B cell (primary cell): ENCODE measurements at regions not wholly inside any gene's neighbourhood (a gene's known extent, or its start where the extent isn't known, plus 50 kb on each side); places are given as distances from the start of the nearest gene placed in this dataset.

Experiments
- ATAC-seq: fragments of 200-7000 bp; cut with Tn5 transposase; one replicate; pipeline ENCODE4 v1.10.0; 2021; ENCODE audit warnings: low read depth, mild to moderate bottlenecking, moderate number of reproducible peaks, moderate library complexity
- CTCF ChIA-PET: fragments of 350-600 bp; sonication (Branson Sonifier 250); formaldehyde crosslinking; loops from one replicate; lab custom pipeline; 2021; ENCODE audit warnings: antibody characterized with exemption, inconsistent platforms; lab: Charles Lee
- POLR2A ChIA-PET: fragments of 350-600 bp; sonication (Branson Sonifier 250); formaldehyde crosslinking; loops from one replicate; lab custom pipeline; 2021; ENCODE audit warnings: antibody characterized with exemption; lab: Charles Lee
- DNase-seq: peaks from one replicate; pipeline ENCODE4 v3.0.0; 2013
- H2AFZ ChIP-seq: 2 replicates; pipeline ENCODE4 v1.6.1; 2012; ENCODE audit warnings: mild to moderate bottlenecking, low read depth, low read length; ENCODE audit not compliant: insufficient read depth, poor library complexity, severe bottlenecking
- H3K27ac ChIP-seq, 2 donors: 1 replicate in 1 of 2; 2 replicates in 1 of 2; pipeline ENCODE4 v1.5.1; 2012 to 2013; ENCODE audit warnings: low read length in 2 of 2, mild to moderate bottlenecking in 2 of 2, moderate library complexity in 1 of 2
- H3K27me3 ChIP-seq, 4 experiments: fragments of 200-600 bp in 1 of 4; sonication (generic) in 1 of 4; replicated peaks in 1 of 4; 1 replicate in 2 of 4; 2 replicates in 2 of 4; pipeline versions ENCODE4 v1.6.1 to v1.7.0; 2013 to 2016; ENCODE audit warnings: low read length in 3 of 4, mild to moderate bottlenecking in 2 of 4, mixed read lengths in 1 of 4, moderate library complexity in 1 of 4; ENCODE audit not compliant: insufficient read depth in 4 of 4, control insufficient read depth in 3 of 4; ENCODE audit errors: control extremely low read depth in 1 of 4
- H3K36me3 ChIP-seq, 2 experiments: replicated peaks in 1 of 2; 1 replicate in 1 of 2; 2 replicates in 1 of 2; pipeline versions ENCODE4 v1.6.1 to v1.7.1; 2013; ENCODE audit warnings: low read length in 1 of 2; ENCODE audit not compliant: insufficient read depth in 2 of 2, control insufficient read depth in 1 of 2; ENCODE audit errors: control extremely low read depth in 1 of 2, extremely low read depth in 1 of 2
- H3K4me1 ChIP-seq, 2 donors: fragments of 200-600 bp in 1 of 2; sonication (generic) in 1 of 2; 1 replicate in 1 of 2; 2 replicates in 1 of 2; pipeline versions ENCODE4 v1.5.1 to v1.6.1; 2013 to 2017; ENCODE audit warnings: low read length in 2 of 2; ENCODE audit not compliant: control insufficient read depth in 2 of 2, insufficient read depth in 2 of 2
- H3K4me2 ChIP-seq: replicated peaks from 2 replicates; pipeline ENCODE3; 2012; ENCODE audit warnings: mild to moderate bottlenecking, low read depth, low read length; ENCODE audit not compliant: poor library complexity, severe bottlenecking
- H3K4me3 ChIP-seq, 5 experiments: fragments of 200-600 bp in 1 of 5; sonication (generic) in 1 of 5; 1 replicate in 3 of 5; 2 replicates in 2 of 5; pipeline versions ENCODE4 v1.5.1 to v1.7.0; 2011 to 2016; ENCODE audit warnings: low read length in 4 of 5, mild to moderate bottlenecking in 4 of 5, low read depth in 2 of 5, control low read depth in 1 of 5, moderate library complexity in 1 of 5; ENCODE audit not compliant: insufficient read depth in 1 of 5; ENCODE audit errors: control extremely low read depth in 1 of 5, extremely low read depth in 1 of 5
- H3K79me2 ChIP-seq: fragments of 200-600 bp; sonication (generic); one replicate; pipeline ENCODE4 v1.6.0; 2016; ENCODE audit warnings: low read length; ENCODE audit not compliant: control insufficient read depth, insufficient read depth
- H3K9ac ChIP-seq: fragments of 200-600 bp; sonication (generic); 2 replicates; pipeline ENCODE4 v1.6.1; 2017; ENCODE audit warnings: mild to moderate bottlenecking, low read length, moderate library complexity
- H3K9me3 ChIP-seq, 3 donors: one replicate each; pipeline versions ENCODE4 v1.6.1 to v1.7.1; 2013; ENCODE audit warnings: low read length in 2 of 3; ENCODE audit not compliant: control insufficient read depth in 2 of 3, insufficient read depth in 1 of 3; ENCODE audit errors: control extremely low read depth in 1 of 3
- H4K20me1 ChIP-seq: 2 replicates; pipeline ENCODE4 v1.6.0; 2012; ENCODE audit warnings: mild to moderate bottlenecking, low read length; ENCODE audit not compliant: insufficient read depth, control insufficient read depth, poor library complexity, severe bottlenecking
- H3K27ac Mint-ChIP-seq: one replicate; pipeline ENCODE4 v1.8.0; 2021; ENCODE audit warnings: mixed read lengths
- H3K27me3 Mint-ChIP-seq: one replicate; pipeline ENCODE4 v1.8.0; 2021; ENCODE audit warnings: mixed read lengths
- H3K4me1 Mint-ChIP-seq: one replicate; pipeline ENCODE4 v1.8.0; 2021; ENCODE audit warnings: mixed read lengths
- H3K4me3 Mint-ChIP-seq: one replicate; pipeline ENCODE4 v1.8.0; 2021; ENCODE audit warnings: mixed read lengths
- H3K9me3 Mint-ChIP-seq: one replicate; pipeline ENCODE4 v1.8.0; 2022; ENCODE audit warnings: mixed read lengths; ENCODE audit not compliant: insufficient read depth
- CTCF ChIP-seq: fragments of 200-600 bp; IDR thresholded peaks from one replicate; pipeline ENCODE4 v1.8.0; 2022; ENCODE audit warnings: antibody characterized with exemption, mild to moderate bottlenecking
- EZH2 ChIP-seq: IDR thresholded peaks from 2 replicates; pipeline ENCODE4 v1.6.1; 2012; ENCODE audit warnings: borderline replicate concordance, low read depth, mild to moderate bottlenecking, moderate library complexity, low read length; ENCODE audit not compliant: insufficient read depth, poor library complexity, severe bottlenecking
- WGBS: methylation state at CpG from one replicate; pipeline ENCODE4 v1.1.5; 2013; ENCODE audit warnings: missing lambda C conversion rate; ENCODE audit not compliant: insufficient coverage; 5-methylcytosine and 5-hydroxymethylcytosine counted together
- intact Hi-C: fragments of 100-400 bp; cut with micrococcal nuclease; formaldehyde crosslinking; loops from one replicate; pipeline ENCODE4 v1.10.0; 2022

- peaks cover 13% of the 10 kb centered on the region for H3K27me3 Mint-ChIP-seq
- Histone ChIP-seq H3K9me3 (no peaks in the 10 kb centered on the region), H3K36me3 (no peaks in the 10 kb centered on the region), H3K4me3 (no peak overlapping the region), H3K4me1 (no peaks in the 10 kb centered on the region), H3K27ac (no peak overlapping the region), H3K9ac (no peak overlapping the region), H2AFZ (no peak overlapping the region), H4K20me1 (no peaks in the 10 kb centered on the region), H3K27me3 (no peaks in the 10 kb centered on the region), H3K4me2 (no peak overlapping the region), H3K79me2 (no peaks in the 10 kb centered on the region)
- POLR2A ChIA-PET = no interaction called here
- H3K4me3 Mint-ChIP-seq = no peak overlapping the region
- no peaks in the 10 kb centered on the region for H3K4me1 Mint-ChIP-seq
- no peaks in the 10 kb centered on the region for H3K9me3 Mint-ChIP-seq
- TF ChIP-seq EZH2 = no peak
- no peak for TF ChIP-seq CTCF
- intact Hi-C loops = no loop called here
- DNase-seq (no peak), ATAC-seq (no peak)
- 94% methylated on average over 6 of the region's 6 CpGs for WGBS
- CTCF ChIA-PET = interaction anchor here (1.9 to 15.3 kb wide), 2 partner anchors 424 to 442 kb away, joined by 6 to 517 read pairs; no protein-coding TSS in a partner anchor
- H3K27ac Mint-ChIP-seq = no peak overlapping the region
Observed at GRCh38 chr2:37837628-37838328, 87.3 kb upstream of the RMDN2 start.

- ChIA-PET CTCF (interaction anchor here (1.9 to 15.3 kb wide), 2 partner anchors 425 to 443 kb away, joined by 6 to 517 read pairs; no protein-coding TSS in a partner anchor), POLR2A (no interaction called here)
- no peaks in the 10 kb centered on the region for H3K9me3 Mint-ChIP-seq
- DNase-seq = no peak
- H3K9me3 ChIP-seq = no peaks in the 10 kb centered on the region
- ATAC-seq = no peak
- no peaks in the 10 kb centered on the region for H3K27me3 ChIP-seq
- no peak overlapping the region for H3K4me3 ChIP-seq
- intact Hi-C loops = no loop called here
- no peak overlapping the region for H3K4me2 ChIP-seq
- H3K36me3 ChIP-seq = no peaks in the 10 kb centered on the region
- no peaks in the 10 kb centered on the region for H3K79me2 ChIP-seq
- TF ChIP-seq CTCF (no peak), EZH2 (no peak)
- no peak overlapping the region for H3K4me3 Mint-ChIP-seq
- 93% methylated on average over 3 of the region's 7 CpGs for WGBS
- H4K20me1 ChIP-seq = no peaks in the 10 kb centered on the region
- no peaks in the 10 kb centered on the region for H3K4me1 Mint-ChIP-seq
- H3K27ac Mint-ChIP-seq = no peak overlapping the region
- no peaks in the 10 kb centered on the region for H3K4me1 ChIP-seq
- H3K9ac ChIP-seq = no peak overlapping the region
- H3K27ac ChIP-seq = no peak overlapping the region
- H3K27me3 Mint-ChIP-seq = peaks cover 13% of the 10 kb centered on the region
- no peak overlapping the region for H2AFZ ChIP-seq
Observed at GRCh38 chr2:37838541-37839167, 86.4 kb upstream of the RMDN2 start.
